ENCODE measurements at regions not wholly inside any gene's neighbourhood (a gene's known extent, or its start where the extent isn't known, plus 50 kb on each side); places are given as distances from the start of the nearest gene placed in this dataset.

- POLR2A ChIA-PET = no interaction called here
- BruUV-seq (replicated peaks) = no TSS peak
- H3K4me1 Mint-ChIP-seq (ENCODE audit: insufficient read depth, unreplicated experiment) = peaks cover 8% of the 10 kb centered on the region
- H3K4me3 Mint-ChIP-seq (ENCODE audit: unreplicated experiment) = no peak overlapping the region
- DNase-seq (ENCODE audit: unreplicated experiment) = peak; percentile 24
- peak overlapping the region; percentile 40 for H3K27ac Mint-ChIP-seq (ENCODE audit: low read depth, unreplicated experiment)
- no peaks in the 10 kb centered on the region for H3K27me3 Mint-ChIP-seq (ENCODE audit: insufficient read depth, unreplicated experiment)
- no peaks in the 10 kb centered on the region for H3K9me3 Mint-ChIP-seq (ENCODE audit: unreplicated experiment)
- H3K36me3 Mint-ChIP-seq (ENCODE audit: insufficient read depth, unreplicated experiment) = no peaks in the 10 kb centered on the region
- TF ChIP-seq CTCF (IDR thresholded peaks at IDR 0.05; ENCODE audit: unreplicated experiment) = no peak
- CTCF ChIA-PET = no interaction called here
- intact Hi-C loops (cut with micrococcal nuclease) = no loop called here
Measured at GRCh38 chr6:164370773-164371172, 938.6 kb downstream of the C6orf118 start.

DNA sequence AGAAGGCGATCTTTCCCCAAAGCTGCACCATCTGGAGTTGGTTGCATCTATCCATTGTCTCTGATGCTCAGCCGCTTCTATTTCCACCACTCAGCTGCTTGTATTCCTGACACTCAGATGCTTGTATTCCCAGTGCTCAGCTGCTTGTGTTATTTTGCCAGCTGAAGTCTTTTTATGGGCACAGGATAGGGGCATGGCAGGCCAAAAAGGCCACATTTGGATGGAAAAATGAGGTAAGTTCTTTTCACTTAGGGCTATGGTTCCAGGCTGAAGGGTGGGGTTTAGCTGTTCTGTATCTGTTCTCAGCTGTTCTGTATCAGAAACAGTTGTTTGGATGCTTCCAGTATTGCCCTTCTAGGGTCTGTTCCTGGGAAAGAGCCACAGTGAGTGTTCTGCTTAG is 944.9 kb downstream of the QKI start:
- no peak for DNase-seq (ENCODE audit: unreplicated experiment)
- Mint-ChIP-seq H3K36me3 (ENCODE audit: insufficient read depth, unreplicated experiment) (no peaks in the 10 kb centered on the region), H3K27ac (ENCODE audit: low read depth, unreplicated experiment) (no peak overlapping the region), H3K27me3 (ENCODE audit: insufficient read depth, unreplicated experiment) (no peaks in the 10 kb centered on the region), H3K4me3 (ENCODE audit: unreplicated experiment) (no peak overlapping the region), H3K4me1 (ENCODE audit: insufficient read depth, unreplicated experiment) (no peaks in the 10 kb centered on the region), H3K9me3 (ENCODE audit: unreplicated experiment) (peaks cover 21% of the 10 kb centered on the region)
- TF ChIP-seq CTCF (IDR thresholded peaks at IDR 0.05; ENCODE audit: unreplicated experiment) = no peak
- ChIA-PET CTCF (no interaction called here), POLR2A (no interaction called here)
- intact Hi-C loops (cut with micrococcal nuclease) = no loop called here
- BruUV-seq (replicated peaks) = no TSS peak

- TF ChIP-seq CTCF (IDR thresholded peaks at IDR 0.05; ENCODE audit: unreplicated experiment) = no peak
Measured at GRCh38 chr6:164359036-164359435, 944.5 kb downstream of the QKI start.

DNA sequence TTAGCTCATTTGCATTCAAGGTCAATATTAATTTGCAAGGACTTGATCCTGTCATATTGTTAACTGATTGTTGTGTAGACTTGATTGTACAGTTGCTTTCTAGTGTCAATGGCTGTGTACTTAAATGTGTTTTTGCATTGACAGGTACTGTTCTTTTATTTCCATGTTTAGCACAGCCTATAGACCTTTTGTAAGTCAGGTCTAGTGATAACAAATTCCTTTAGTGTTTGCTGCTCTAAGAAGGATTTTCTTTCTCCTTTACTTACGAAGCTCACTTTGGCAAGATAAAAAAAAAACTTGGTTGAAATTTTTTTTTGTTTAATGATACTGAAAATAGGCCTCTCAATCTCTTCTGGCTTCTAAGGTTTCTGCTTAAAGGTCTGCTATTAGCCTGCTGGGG is 942.3 kb downstream of the QKI start:
- Mint-ChIP-seq H3K9me3 (ENCODE audit: unreplicated experiment) (peaks cover 15% of the 10 kb centered on the region), H3K27ac (ENCODE audit: low read depth, unreplicated experiment) (no peak overlapping the region), H3K4me3 (ENCODE audit: unreplicated experiment) (no peak overlapping the region), H3K36me3 (ENCODE audit: insufficient read depth, unreplicated experiment) (no peaks in the 10 kb centered on the region), H3K4me1 (ENCODE audit: insufficient read depth, unreplicated experiment) (no peaks in the 10 kb centered on the region), H3K27me3 (ENCODE audit: insufficient read depth, unreplicated experiment) (no peaks in the 10 kb centered on the region)
- CTCF ChIA-PET = no interaction called here
- no peak for TF ChIP-seq CTCF (IDR thresholded peaks at IDR 0.05; ENCODE audit: unreplicated experiment)
- no peak for DNase-seq (ENCODE audit: unreplicated experiment)
- POLR2A ChIA-PET = no interaction called here
- no TSS peak for BruUV-seq (replicated peaks)
- intact Hi-C loops (cut with micrococcal nuclease) = no loop called here

More at GRCh38 chr6:164359036-164359435, 944.5 kb downstream of the QKI start:
- DNase-seq (ENCODE audit: unreplicated experiment) = no peak
- peaks cover 21% of the 10 kb centered on the region for H3K9me3 Mint-ChIP-seq (ENCODE audit: unreplicated experiment)
- no peaks in the 10 kb centered on the region for H3K27me3 Mint-ChIP-seq (ENCODE audit: insufficient read depth, unreplicated experiment)
- ChIA-PET CTCF (no interaction called here), POLR2A (no interaction called here)
- H3K4me1 Mint-ChIP-seq (ENCODE audit: insufficient read depth, unreplicated experiment) = no peaks in the 10 kb centered on the region
- intact Hi-C loops (cut with micrococcal nuclease) = no loop called here
- no peaks in the 10 kb centered on the region for H3K36me3 Mint-ChIP-seq (ENCODE audit: insufficient read depth, unreplicated experiment)
- no peak overlapping the region for H3K4me3 Mint-ChIP-seq (ENCODE audit: unreplicated experiment)
- BruUV-seq (replicated peaks) = no TSS peak
- H3K27ac Mint-ChIP-seq (ENCODE audit: low read depth, unreplicated experiment) = no peak overlapping the region
